Neuron (in vitro differentiated cells): ENCODE measurements at regions not wholly inside any gene's neighbourhood (a gene's known extent, or its start where the extent isn't known, plus 50 kb on each side); places are given as distances from the start of the nearest gene placed in this dataset.

Source experiments
- H2AFZ ChIP-seq: one replicate; pipeline ENCODE4 v1.6.1; 2013; ENCODE audit warnings: low read depth, mild to moderate bottlenecking, inconsistent platforms, low read length, moderate library complexity
- H3K27me3 ChIP-seq: one replicate; pipeline ENCODE4 v1.6.1; 2013; ENCODE audit warnings: low read length; ENCODE audit not compliant: insufficient read depth
- H3K36me3 ChIP-seq: one replicate; pipeline ENCODE4 v1.6.1; 2013; ENCODE audit warnings: low read length; ENCODE audit not compliant: insufficient read depth
- H3K4me1 ChIP-seq: one replicate; pipeline ENCODE4 v1.6.1; 2013; ENCODE audit warnings: low read length; ENCODE audit not compliant: insufficient read depth
- H3K4me3 ChIP-seq: 2 replicates; pipeline ENCODE4 v1.5.1; 2013; ENCODE audit warnings: mild to moderate bottlenecking, low read length, moderate library complexity
- H3K9me3 ChIP-seq: one replicate; pipeline ENCODE4 v1.6.1; 2013; ENCODE audit warnings: low read length

- no peak overlapping the region for H2AFZ ChIP-seq
- H3K36me3 ChIP-seq: no peaks in the 10 kb centered on the region
- H3K27me3 ChIP-seq: no peaks in the 10 kb centered on the region
- no peaks in the 10 kb centered on the region for H3K9me3 ChIP-seq
- H3K4me3 ChIP-seq: no peak overlapping the region
- H3K4me1 ChIP-seq: no peaks in the 10 kb centered on the region
Measured at GRCh38 chr21:35953597-35953996, 106.7 kb downstream of the SETD4 start.

DNA sequence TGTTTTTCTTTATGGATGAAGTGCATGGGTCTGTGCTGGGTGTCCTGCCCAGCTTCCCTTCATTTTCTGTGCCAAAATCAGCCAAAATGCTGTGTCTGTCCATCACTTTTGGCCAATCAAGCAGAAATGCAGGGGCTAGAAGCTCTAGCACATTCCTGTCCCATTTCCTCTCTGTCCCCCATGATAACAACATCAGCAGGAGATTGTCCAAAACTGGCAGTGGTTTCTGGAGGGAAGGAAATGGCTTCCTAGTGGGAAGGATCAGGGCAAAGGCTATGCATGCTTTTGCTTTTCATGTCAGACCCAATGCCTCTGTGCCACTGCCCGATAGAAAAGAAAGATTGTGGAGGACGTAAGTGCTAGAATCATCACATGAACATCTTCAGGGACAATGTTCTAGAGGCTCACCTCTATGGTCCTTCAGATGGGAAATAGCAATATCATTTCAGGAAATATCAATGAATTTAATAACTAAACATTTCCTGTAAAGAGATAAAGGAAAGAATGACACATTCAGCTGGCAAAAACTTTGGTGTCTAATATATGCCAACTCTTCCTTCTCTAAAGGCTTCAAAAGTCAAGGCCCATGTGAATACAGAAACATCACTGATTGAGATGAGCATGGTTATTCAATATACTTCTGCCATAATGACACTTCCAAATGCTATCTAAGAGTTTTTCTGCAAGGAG, 107.5 kb downstream of the SETD4 start:
- Histone ChIP-seq H3K27me3 (no peaks in the 10 kb centered on the region), H3K36me3 (no peaks in the 10 kb centered on the region), H2AFZ (no peak overlapping the region), H3K4me3 (no peak overlapping the region), H3K4me1 (no peaks in the 10 kb centered on the region), H3K9me3 (no peaks in the 10 kb centered on the region)

DNA sequence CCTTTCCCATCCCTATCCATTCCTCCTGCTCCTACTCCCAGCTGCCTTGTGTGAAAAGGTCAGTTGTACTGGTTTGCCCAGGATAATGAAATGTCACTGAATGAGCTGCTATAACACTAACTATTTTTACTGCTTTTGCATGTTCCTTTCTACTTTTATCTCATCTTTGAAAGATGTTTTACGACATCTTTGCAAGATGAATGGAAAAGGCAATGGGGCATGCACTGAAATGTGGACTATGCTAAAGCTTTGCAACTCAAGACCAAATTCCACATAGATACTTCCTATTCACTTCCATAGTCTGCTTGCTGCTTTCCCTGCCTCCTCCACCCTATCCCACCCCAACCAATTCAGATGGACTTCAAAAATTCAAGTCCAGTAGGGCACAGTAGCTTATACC, 111.3 kb downstream of the SETD4 start:
- no peak overlapping the region for H3K4me3 ChIP-seq
- H3K9me3 ChIP-seq: no peaks in the 10 kb centered on the region
- no peaks in the 10 kb centered on the region for H3K27me3 ChIP-seq
- H3K36me3 ChIP-seq: no peaks in the 10 kb centered on the region
- H2AFZ ChIP-seq: no peak overlapping the region
- peaks cover under 1% of the 10 kb centered on the region for H3K4me1 ChIP-seq

DNA sequence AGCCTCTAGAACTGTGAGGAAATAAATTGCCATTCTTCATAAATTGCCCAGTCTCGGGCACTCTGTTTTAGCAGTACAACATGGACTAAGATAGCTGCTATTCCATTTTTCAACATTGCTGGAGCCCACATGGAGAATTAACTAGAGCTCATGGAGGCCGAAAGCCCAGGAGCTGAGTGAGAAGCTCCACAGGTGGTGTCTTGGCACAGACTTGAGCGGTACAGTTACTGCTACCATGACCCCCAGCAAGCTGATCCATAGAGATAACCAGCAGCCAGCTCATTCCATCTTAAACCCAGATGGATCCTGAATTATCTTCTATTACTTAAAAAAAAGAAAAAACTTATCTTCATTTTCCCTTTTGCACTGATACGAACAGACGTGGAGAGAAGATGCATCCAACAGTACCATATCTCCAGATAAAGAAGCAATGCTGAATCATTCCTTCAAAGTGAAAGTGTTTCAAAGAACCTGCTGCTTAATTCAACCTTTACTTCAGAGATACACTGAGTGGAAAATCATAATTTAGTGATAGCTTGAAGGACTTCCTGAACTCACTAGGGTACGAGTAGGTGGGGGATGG, 115.1 kb downstream of the SETD4 start:
- H2AFZ ChIP-seq: no peak overlapping the region
- H3K9me3 ChIP-seq: no peaks in the 10 kb centered on the region
- H3K4me3 ChIP-seq: no peak overlapping the region
- peaks cover 2% of the 10 kb centered on the region for H3K4me1 ChIP-seq
- no peaks in the 10 kb centered on the region for H3K27me3 ChIP-seq
- no peaks in the 10 kb centered on the region for H3K36me3 ChIP-seq

- Histone ChIP-seq H3K27me3 (no peaks in the 10 kb centered on the region), H3K9me3 (no peaks in the 10 kb centered on the region), H2AFZ (no peak overlapping the region), H3K4me3 (no peak overlapping the region), H3K4me1 (peaks cover 2% of the 10 kb centered on the region), H3K36me3 (no peaks in the 10 kb centered on the region)
Measured at GRCh38 chr21:35943752-35944151, 116.6 kb downstream of the SETD4 start.

DNA sequence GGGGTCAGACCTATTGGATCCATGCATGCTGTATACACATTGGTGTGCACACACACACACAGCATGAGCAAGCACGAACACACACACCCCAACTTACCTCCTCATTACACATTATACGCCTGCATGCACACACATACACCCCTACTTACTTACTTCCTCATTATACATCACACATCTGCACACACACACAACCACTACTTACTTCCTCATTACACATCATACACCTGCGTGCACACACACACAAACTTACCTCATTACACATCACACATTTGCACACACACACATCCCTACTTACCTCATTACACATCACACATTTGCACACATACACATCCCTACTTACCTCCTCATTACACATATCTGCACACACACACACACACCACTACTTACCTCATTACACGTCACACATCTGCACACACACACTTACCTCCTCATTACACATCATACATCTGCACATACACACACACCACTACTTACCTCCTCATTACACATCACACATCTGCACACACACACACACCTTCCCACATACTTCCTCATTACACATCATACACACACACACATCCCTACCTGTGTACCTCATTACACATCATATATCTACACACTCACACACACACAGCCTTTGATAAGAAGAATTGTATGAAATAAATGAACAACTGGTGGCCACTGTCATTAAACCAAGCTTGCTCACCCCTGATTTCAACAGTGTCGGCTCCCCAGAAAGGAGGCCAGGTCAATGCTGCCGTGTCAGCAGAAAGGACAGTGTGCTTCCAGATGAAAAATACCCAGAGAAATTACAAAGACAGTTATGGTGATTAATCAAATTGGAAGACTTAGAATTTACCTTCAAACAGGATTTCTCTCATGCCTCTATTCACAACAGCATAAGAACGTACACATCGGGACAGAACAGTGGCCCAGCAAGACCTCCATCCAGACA, 117.8 kb downstream of the SETD4 start:
- no peak overlapping the region for H3K4me3 ChIP-seq
- no peaks in the 10 kb centered on the region for H3K36me3 ChIP-seq
- H3K4me1 ChIP-seq: peaks cover 2% of the 10 kb centered on the region
- H3K27me3 ChIP-seq: no peaks in the 10 kb centered on the region
- H2AFZ ChIP-seq: no peak overlapping the region
- no peaks in the 10 kb centered on the region for H3K9me3 ChIP-seq

DNA sequence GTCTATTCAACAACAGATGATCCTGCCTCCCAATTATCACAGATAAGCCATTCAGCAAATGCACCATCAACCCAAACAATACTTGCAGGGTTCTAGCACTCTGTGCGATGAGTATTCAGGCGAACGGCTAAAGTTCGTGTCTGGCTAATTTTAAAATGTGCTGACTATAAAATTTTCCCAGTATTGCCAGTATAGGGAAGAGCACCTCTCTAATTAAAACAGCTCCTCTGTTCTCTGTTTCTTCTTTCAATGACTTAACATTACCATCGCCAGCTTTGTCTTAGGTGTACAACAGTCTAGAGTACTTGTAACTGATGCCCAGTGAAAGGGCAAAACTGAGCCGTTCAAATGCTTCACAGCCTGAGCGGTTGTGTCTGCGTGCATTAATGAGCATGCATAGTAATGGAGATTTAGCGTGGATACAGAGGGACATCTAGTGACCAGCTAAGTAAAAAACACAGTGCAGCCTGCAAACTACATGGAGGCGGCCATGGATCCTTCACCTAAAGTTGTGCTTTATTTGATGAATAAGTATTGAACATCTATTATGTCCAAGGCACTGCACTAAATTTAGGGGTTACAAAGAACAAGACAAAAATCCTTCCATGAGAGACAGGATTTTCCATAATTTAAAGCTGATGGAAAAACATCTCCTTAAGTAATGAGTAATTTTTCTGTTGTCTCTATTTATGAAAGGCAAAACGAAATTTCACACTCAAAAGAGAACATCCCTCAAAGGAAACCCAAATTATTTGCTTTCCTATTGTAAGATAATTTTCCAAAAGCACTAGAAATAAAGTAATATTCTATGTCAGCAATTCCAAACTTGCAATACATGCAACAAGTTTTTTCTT, 120.0 kb downstream of the SETD4 start:
- Histone ChIP-seq H3K9me3 (no peaks in the 10 kb centered on the region), H3K4me3 (no peak overlapping the region), H2AFZ (no peak overlapping the region), H3K4me1 (peaks cover 2% of the 10 kb centered on the region), H3K27me3 (no peaks in the 10 kb centered on the region), H3K36me3 (no peaks in the 10 kb centered on the region)

DNA sequence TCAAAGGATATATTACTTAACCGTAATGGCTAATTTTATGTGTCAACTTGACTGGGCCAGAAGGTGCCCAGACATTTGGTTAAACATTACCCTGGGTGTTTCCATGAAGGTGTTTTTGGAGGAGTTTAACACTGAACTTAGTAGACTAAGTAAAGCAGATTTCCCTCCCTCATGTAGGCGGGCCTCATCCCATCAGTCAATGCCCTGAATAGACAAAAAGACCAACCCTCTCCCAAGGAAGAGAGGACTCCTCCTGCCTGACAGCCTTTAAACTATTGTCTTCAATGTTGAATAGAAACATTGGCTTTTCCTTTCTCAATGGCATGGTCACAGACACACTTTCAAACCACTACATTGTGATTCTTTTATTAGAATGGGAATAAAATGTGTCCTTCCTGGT, 121.9 kb downstream of the SETD4 start:
- H3K4me1 ChIP-seq: no peaks in the 10 kb centered on the region
- H3K27me3 ChIP-seq: no peaks in the 10 kb centered on the region
- no peak overlapping the region for H2AFZ ChIP-seq
- H3K36me3 ChIP-seq: no peaks in the 10 kb centered on the region
- no peaks in the 10 kb centered on the region for H3K9me3 ChIP-seq
- H3K4me3 ChIP-seq: no peak overlapping the region

DNA sequence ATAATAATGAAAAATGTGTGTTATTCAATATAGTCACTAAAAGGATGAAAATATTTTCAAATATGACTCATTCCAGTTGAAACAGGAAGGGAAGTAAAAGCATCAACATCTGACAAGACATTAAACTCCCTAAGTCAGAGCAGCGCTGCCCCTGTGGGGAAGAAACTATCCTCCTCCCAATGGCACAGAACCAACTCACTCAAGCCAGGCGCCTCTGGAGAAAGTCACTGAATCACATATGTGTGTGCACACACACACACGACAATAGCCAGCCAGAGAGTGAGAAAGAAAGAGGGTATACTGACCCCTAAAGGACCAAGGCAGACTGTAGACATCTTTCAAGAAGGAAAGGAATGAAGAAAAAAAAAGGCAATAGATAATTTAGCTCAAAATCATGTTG, 126.9 kb downstream of the SETD4 start:
- H3K4me1 ChIP-seq: no peaks in the 10 kb centered on the region
- H3K4me3 ChIP-seq: no peak overlapping the region
- no peaks in the 10 kb centered on the region for H3K27me3 ChIP-seq
- H2AFZ ChIP-seq: no peak overlapping the region
- no peaks in the 10 kb centered on the region for H3K9me3 ChIP-seq
- H3K36me3 ChIP-seq: no peaks in the 10 kb centered on the region

DNA sequence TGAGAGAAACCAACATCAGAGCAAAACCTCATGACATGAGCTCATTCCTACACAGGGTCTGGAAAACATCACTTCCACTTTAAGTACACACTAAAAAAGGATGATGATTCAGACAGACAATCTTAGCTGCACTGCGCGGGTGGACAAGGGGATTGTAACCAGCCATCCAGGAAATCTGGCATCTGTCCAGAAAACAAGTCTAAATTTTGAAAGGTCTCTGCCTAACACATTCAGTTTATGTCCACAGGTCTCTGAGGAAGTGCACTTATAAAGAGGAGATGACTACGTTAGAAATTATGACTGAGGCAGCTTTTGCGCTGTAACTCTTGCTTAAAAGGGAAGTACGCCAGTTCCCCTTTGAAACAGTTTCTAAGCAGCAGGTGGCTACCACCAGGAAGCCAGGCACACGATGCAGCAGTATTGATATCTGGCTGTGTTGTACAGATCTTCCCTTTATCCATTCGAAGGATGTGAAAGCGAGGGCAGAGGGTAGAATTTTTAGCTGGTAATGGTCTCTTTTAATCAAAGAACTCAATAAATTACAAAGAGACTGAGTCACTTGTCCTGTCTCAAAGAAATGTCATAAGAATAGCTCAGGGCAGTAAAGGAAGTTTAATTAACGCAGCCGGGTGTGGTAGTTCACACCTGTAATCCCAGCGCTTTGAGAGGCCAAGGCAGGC, 128.0 kb downstream of the SETD4 start:
- no peak overlapping the region for H2AFZ ChIP-seq
- no peaks in the 10 kb centered on the region for H3K9me3 ChIP-seq
- no peaks in the 10 kb centered on the region for H3K4me1 ChIP-seq
- H3K27me3 ChIP-seq: no peaks in the 10 kb centered on the region
- H3K4me3 ChIP-seq: no peak overlapping the region
- no peaks in the 10 kb centered on the region for H3K36me3 ChIP-seq

DNA sequence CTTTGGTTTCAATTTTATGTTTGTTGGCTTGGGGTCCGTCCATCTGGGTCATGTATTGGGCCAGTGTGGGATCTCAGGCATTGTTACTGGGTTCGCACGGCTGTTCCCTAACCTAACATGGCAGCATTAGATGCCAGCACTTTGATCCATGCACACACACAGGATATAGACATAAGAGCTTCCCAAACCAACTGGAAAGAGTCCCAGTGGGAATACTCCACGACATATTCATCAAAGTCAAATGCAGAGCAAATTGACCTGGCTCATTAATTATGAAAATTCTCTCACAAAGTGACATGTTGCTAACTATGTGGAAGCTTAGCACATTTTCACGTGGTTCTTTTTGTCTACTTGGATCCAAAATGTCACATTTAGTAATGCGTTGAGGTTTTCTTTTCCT, 130.4 kb downstream of the SETD4 start:
- H3K9me3 ChIP-seq: no peaks in the 10 kb centered on the region
- no peaks in the 10 kb centered on the region for H3K27me3 ChIP-seq
- no peak overlapping the region for H2AFZ ChIP-seq
- H3K4me1 ChIP-seq: no peaks in the 10 kb centered on the region
- H3K4me3 ChIP-seq: no peak overlapping the region
- H3K36me3 ChIP-seq: no peaks in the 10 kb centered on the region

DNA sequence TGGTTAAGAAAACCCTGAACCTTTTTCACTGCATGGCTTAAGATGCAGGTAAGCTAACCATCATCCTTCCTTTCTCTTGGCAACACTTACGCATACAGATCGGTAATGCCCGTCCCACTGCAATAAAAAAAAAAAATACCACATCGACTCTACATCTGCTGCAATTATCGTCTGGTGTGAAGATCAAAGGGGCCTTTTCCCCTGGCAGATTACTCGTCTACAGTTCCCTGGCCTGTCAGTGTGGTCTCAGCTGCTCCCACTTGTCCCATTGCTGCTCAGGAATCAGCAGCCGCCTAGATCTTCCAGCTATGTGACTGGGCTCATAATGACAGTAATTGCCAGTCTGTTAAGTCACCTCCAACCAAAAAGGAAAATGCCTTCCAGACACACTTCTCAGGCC, 133.1 kb downstream of the SETD4 start:
- H3K4me3 ChIP-seq: no peak overlapping the region

More for the DNA sequence above, 133.1 kb downstream of the SETD4 start:
- H3K9me3 ChIP-seq: no peaks in the 10 kb centered on the region
- H3K4me1 ChIP-seq: peaks cover under 1% of the 10 kb centered on the region
- H2AFZ ChIP-seq: no peak overlapping the region
- H3K36me3 ChIP-seq: no peaks in the 10 kb centered on the region
- H3K27me3 ChIP-seq: no peaks in the 10 kb centered on the region
